Prostate gland (tissue), 2 donors: ENCODE measurements at regions not wholly inside any gene's neighbourhood (a gene's known extent, or its start where the extent isn't known, plus 50 kb on each side); places are given as distances from the start of the nearest gene placed in this dataset.

Source experiments
- POLR2AphosphoS5 ChIP-seq: sonication (generic); formaldehyde crosslinking; IDR thresholded peaks from one replicate; pipeline ENCODE4 v1.6.1; 2017; ENCODE audit warnings: antibody characterized with exemption
- TF ChIP-seq, protein P1 (sequence below), 4 experiments: fragments of 200-600 bp in 2 of 4; fragments of 450-650 bp in 2 of 4; sonication (generic) in 2 of 4; IDR thresholded peaks; 1 replicate in 3 of 4; 2 replicates in 1 of 4; pipeline ENCODE4 v1.5.1; 2016 to 2019; ENCODE audit warnings: antibody characterized with exemption in 4 of 4, mild to moderate bottlenecking in 2 of 4, moderate library complexity in 2 of 4

- TF ChIP-seq, protein P1, sequence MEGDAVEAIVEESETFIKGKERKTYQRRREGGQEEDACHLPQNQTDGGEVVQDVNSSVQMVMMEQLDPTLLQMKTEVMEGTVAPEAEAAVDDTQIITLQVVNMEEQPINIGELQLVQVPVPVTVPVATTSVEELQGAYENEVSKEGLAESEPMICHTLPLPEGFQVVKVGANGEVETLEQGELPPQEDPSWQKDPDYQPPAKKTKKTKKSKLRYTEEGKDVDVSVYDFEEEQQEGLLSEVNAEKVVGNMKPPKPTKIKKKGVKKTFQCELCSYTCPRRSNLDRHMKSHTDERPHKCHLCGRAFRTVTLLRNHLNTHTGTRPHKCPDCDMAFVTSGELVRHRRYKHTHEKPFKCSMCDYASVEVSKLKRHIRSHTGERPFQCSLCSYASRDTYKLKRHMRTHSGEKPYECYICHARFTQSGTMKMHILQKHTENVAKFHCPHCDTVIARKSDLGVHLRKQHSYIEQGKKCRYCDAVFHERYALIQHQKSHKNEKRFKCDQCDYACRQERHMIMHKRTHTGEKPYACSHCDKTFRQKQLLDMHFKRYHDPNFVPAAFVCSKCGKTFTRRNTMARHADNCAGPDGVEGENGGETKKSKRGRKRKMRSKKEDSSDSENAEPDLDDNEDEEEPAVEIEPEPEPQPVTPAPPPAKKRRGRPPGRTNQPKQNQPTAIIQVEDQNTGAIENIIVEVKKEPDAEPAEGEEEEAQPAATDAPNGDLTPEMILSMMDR (IDR thresholded peaks at IDR 0.05), result no peak
- no peak for TF ChIP-seq POLR2AphosphoS5
Measured at GRCh38 chr18:77552945-77553344, 303.3 kb downstream of the GALR1 start.
